Neural cell (in vitro differentiated cells): ENCODE measurements at regions not wholly inside any gene's neighbourhood (a gene's known extent, or its start where the extent isn't known, plus 50 kb on each side); places are given as distances from the start of the nearest gene placed in this dataset.

ENCODE experiments used
- H2AFZ ChIP-seq: fragments of 200-600, 300-800 bp; sonication (generic), shearing (Covaris generic); 2 replicates; pipeline ENCODE4 v1.6.0; 2014; ENCODE audit warnings: low read depth, mild to moderate bottlenecking, antibody characterized with exemption, low read length, moderate library complexity
- H3F3A ChIP-seq: fragments of 200-600 bp; shearing (Covaris generic); 2 replicates; pipeline ENCODE4 v1.6.1; 2016; ENCODE audit warnings: mild to moderate bottlenecking, moderate library complexity, mixed read lengths, antibody characterized with exemption, low read length; ENCODE audit not compliant: insufficient read depth, poor library complexity, severe bottlenecking
- H3K27ac ChIP-seq: fragments of 200-600, 300-800 bp; sonication (generic), shearing (Covaris generic); 2 replicates; pipeline ENCODE4 v1.5.1; 2014; ENCODE audit warnings: mild to moderate bottlenecking, low read length, moderate library complexity
- H3K27me3 ChIP-seq: fragments of 300-800, 200-600 bp; sonication (generic), shearing (Covaris generic); 2 replicates; pipeline ENCODE4 v1.6.0; 2014; ENCODE audit warnings: mild to moderate bottlenecking, low read depth, low read length, moderate library complexity; ENCODE audit not compliant: insufficient read depth
- H3K36me3 ChIP-seq: fragments of 300-800, 200-600 bp; sonication (generic), shearing (Covaris generic); 2 replicates; pipeline ENCODE4 v1.5.1; 2014; ENCODE audit warnings: mild to moderate bottlenecking, antibody characterized with exemption, low read length, moderate library complexity; ENCODE audit not compliant: insufficient read depth
- H3K4me2 ChIP-seq: fragments of 300-800, 200-600 bp; sonication (generic), shearing (Covaris generic); 2 replicates; pipeline ENCODE4 v1.6.0; 2014; ENCODE audit warnings: mild to moderate bottlenecking, low read length
- H3K4me3 ChIP-seq: fragments of 300-800, 200-600 bp; sonication (generic), shearing (Covaris generic); 2 replicates; pipeline ENCODE4 v1.5.1; 2014; ENCODE audit warnings: mild to moderate bottlenecking, low read length, moderate library complexity
- H3K79me2 ChIP-seq: fragments of 200-600 bp; shearing (Covaris generic); replicated peaks from 2 replicates; pipeline ENCODE4 v1.6.0; 2014; ENCODE audit warnings: mild to moderate bottlenecking, low read length, moderate library complexity; ENCODE audit not compliant: insufficient read depth
- H3K9ac ChIP-seq: fragments of 300-800, 200-600 bp; sonication (generic), shearing (Covaris generic); 2 replicates; pipeline ENCODE4 v1.6.1; 2016; ENCODE audit warnings: mild to moderate bottlenecking, low read length, mixed read lengths
- H3K9me2 ChIP-seq: fragments of 200-600 bp; shearing (Covaris generic); 2 replicates; pipeline ENCODE4 v1.6.1; 2016; ENCODE audit warnings: mild to moderate bottlenecking, low read length, mixed read lengths; ENCODE audit not compliant: insufficient read depth
- H3K9me3 ChIP-seq: fragments of 200-600, 300-800 bp; sonication (generic), shearing (Covaris generic); 2 replicates; pipeline ENCODE4 v1.6.1; 2016; ENCODE audit warnings: mild to moderate bottlenecking, mixed run types, low read length, moderate library complexity, mixed read lengths
- H4K20me1 ChIP-seq: fragments of 200-600 bp; shearing (Covaris generic); 2 replicates; pipeline ENCODE4 v1.6.1; 2016; ENCODE audit warnings: mild to moderate bottlenecking, mixed run types; ENCODE audit not compliant: insufficient read depth
- EP300 ChIP-seq: fragments of 450-650 bp; conservative IDR thresholded peaks from 2 replicates; pipeline ENCODE4 v1.6.1; 2014; ENCODE audit warnings: antibody characterized with exemption, mild to moderate bottlenecking, moderate library complexity; ENCODE audit not compliant: poor library complexity, severe bottlenecking
- EZH2 ChIP-seq: fragments of 200-600, 300-800 bp; shearing (Covaris generic), sonication (generic); IDR thresholded peaks from 2 replicates; pipeline ENCODE4 v1.6.1; 2014; ENCODE audit warnings: antibody characterized with exemption, low read length, borderline replicate concordance, mild to moderate bottlenecking; ENCODE audit not compliant: insufficient read depth, poor library complexity, severe bottlenecking
- MXI1 ChIP-seq: fragments of 450-650 bp; conservative IDR thresholded peaks from 2 replicates; pipeline ENCODE4 v1.6.1; 2014; ENCODE audit warnings: antibody characterized with exemption, mild to moderate bottlenecking; ENCODE audit not compliant: poor library complexity, severe bottlenecking
- POLR2AphosphoS5 ChIP-seq: IDR thresholded peaks from 2 replicates; pipeline ENCODE4 v1.6.1; 2012
- RAD21 ChIP-seq: fragments of 450-650 bp; conservative IDR thresholded peaks from 2 replicates; pipeline ENCODE4 v1.6.1; 2014; ENCODE audit warnings: antibody characterized with exemption, mild to moderate bottlenecking, moderate library complexity
- SMC3 ChIP-seq: fragments of 450-650 bp; conservative IDR thresholded peaks from 2 replicates; pipeline ENCODE4 v1.6.1; 2014; ENCODE audit warnings: antibody characterized with exemption, mild to moderate bottlenecking, moderate library complexity; ENCODE audit not compliant: poor library complexity
- TAF1 ChIP-seq: IDR thresholded peaks from 2 replicates; pipeline ENCODE4 v1.6.1; 2012; ENCODE audit warnings: low read depth
- TF ChIP-seq, protein P1 (sequence below): IDR thresholded peaks from 2 replicates; pipeline ENCODE4 v1.6.1; 2012; ENCODE audit warnings: borderline replicate concordance
- TF ChIP-seq, protein P2 (sequence below): fragments of 450-650 bp; IDR thresholded peaks from 2 replicates; pipeline ENCODE4 v1.5.1; 2014; ENCODE audit warnings: antibody characterized with exemption, mild to moderate bottlenecking, moderate library complexity; ENCODE audit not compliant: poor library complexity, severe bottlenecking

DNA sequence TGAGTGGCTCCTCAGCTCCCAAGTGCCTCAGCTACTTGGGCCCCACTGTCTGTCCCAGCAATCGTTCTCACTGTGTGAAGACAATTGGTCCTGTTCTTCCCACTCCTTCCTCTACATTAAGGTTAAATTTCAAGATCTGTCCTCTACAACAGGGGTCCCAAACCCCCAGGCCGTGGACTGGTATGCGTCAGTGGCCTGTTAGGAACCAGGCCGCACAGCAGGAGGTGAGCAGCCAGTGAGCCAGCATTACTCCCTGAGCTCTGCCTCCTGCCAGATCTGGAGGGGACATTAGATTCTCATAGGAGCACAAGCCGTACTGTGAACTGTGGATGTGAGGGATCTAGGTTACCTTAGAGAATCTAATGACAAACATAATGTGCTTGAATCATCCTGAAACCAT is 376.9 kb upstream of the FZD8 start:
- Histone ChIP-seq H4K20me1 (no peaks in the 10 kb centered on the region), H3K9ac (no peak overlapping the region), H3K79me2 (no peaks in the 10 kb centered on the region), H3K9me2 (no peaks in the 10 kb centered on the region), H3K36me3 (no peaks in the 10 kb centered on the region), H3K4me3 (no peak overlapping the region), H3F3A (no peaks in the 10 kb centered on the region), H3K27me3 (no peaks in the 10 kb centered on the region), H3K4me2 (no peak overlapping the region), H3K9me3 (no peaks in the 10 kb centered on the region), H2AFZ (no peak overlapping the region), H3K27ac (no peak overlapping the region)
- no peak for TF ChIP-seq MXI1
- TF ChIP-seq, protein P1, sequence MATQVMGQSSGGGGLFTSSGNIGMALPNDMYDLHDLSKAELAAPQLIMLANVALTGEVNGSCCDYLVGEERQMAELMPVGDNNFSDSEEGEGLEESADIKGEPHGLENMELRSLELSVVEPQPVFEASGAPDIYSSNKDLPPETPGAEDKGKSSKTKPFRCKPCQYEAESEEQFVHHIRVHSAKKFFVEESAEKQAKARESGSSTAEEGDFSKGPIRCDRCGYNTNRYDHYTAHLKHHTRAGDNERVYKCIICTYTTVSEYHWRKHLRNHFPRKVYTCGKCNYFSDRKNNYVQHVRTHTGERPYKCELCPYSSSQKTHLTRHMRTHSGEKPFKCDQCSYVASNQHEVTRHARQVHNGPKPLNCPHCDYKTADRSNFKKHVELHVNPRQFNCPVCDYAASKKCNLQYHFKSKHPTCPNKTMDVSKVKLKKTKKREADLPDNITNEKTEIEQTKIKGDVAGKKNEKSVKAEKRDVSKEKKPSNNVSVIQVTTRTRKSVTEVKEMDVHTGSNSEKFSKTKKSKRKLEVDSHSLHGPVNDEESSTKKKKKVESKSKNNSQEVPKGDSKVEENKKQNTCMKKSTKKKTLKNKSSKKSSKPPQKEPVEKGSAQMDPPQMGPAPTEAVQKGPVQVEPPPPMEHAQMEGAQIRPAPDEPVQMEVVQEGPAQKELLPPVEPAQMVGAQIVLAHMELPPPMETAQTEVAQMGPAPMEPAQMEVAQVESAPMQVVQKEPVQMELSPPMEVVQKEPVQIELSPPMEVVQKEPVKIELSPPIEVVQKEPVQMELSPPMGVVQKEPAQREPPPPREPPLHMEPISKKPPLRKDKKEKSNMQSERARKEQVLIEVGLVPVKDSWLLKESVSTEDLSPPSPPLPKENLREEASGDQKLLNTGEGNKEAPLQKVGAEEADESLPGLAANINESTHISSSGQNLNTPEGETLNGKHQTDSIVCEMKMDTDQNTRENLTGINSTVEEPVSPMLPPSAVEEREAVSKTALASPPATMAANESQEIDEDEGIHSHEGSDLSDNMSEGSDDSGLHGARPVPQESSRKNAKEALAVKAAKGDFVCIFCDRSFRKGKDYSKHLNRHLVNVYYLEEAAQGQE = no peak
- no peak for TF ChIP-seq EZH2
- TF ChIP-seq SMC3 = no peak
- no peak for TF ChIP-seq POLR2AphosphoS5
- TF ChIP-seq TAF1 = no peak
- no peak for TF ChIP-seq RAD21
- TF ChIP-seq EP300 = no peak
- TF ChIP-seq, protein P2, sequence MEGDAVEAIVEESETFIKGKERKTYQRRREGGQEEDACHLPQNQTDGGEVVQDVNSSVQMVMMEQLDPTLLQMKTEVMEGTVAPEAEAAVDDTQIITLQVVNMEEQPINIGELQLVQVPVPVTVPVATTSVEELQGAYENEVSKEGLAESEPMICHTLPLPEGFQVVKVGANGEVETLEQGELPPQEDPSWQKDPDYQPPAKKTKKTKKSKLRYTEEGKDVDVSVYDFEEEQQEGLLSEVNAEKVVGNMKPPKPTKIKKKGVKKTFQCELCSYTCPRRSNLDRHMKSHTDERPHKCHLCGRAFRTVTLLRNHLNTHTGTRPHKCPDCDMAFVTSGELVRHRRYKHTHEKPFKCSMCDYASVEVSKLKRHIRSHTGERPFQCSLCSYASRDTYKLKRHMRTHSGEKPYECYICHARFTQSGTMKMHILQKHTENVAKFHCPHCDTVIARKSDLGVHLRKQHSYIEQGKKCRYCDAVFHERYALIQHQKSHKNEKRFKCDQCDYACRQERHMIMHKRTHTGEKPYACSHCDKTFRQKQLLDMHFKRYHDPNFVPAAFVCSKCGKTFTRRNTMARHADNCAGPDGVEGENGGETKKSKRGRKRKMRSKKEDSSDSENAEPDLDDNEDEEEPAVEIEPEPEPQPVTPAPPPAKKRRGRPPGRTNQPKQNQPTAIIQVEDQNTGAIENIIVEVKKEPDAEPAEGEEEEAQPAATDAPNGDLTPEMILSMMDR = no peak

DNA sequence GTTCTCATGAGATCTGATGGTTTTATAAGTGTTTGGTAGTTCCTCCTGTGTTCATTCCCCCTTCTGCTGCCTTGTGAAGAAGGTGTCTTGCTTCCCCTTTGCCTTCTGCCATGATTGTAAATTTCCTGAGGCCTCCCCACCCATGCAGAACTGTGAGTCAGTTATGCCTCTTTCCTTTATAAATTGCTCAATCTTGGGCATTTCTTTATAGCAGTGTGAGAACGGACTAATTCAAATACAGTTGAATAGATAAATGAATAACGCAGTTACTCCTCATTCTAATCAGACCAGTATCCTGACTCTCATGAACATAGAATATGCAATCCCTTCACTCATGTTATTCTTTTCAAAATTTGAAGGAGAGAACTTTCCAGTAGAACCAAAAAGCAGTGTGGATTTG is 375.0 kb upstream of the FZD8 start:
- TF ChIP-seq SMC3 = no peak
- TF ChIP-seq, protein P1 = no peak
- no peak for TF ChIP-seq TAF1
- TF ChIP-seq EZH2 = no peak
- no peak for TF ChIP-seq POLR2AphosphoS5
- no peak for TF ChIP-seq EP300
- TF ChIP-seq, protein P2 = no peak
- no peak for TF ChIP-seq RAD21
- no peak for TF ChIP-seq MXI1
- Histone ChIP-seq H3K9me2 (no peaks in the 10 kb centered on the region), H2AFZ (no peak overlapping the region), H3K27me3 (no peaks in the 10 kb centered on the region), H3K36me3 (no peaks in the 10 kb centered on the region), H3F3A (no peaks in the 10 kb centered on the region), H3K4me3 (no peak overlapping the region), H3K9me3 (no peaks in the 10 kb centered on the region), H3K27ac (no peak overlapping the region), H3K79me2 (no peaks in the 10 kb centered on the region), H3K9ac (no peak overlapping the region), H3K4me2 (no peak overlapping the region), H4K20me1 (no peaks in the 10 kb centered on the region)
